ENCODE measurements at regions not wholly inside any gene's neighbourhood (a gene's known extent, or its start where the extent isn't known, plus 50 kb on each side); places are given as distances from the start of the nearest gene placed in this dataset.
A peak's percentile ranks its signal among the peaks of the same experiment; 100 is the strongest.
"Not testable (repeated sequence)": the region's sequence is repeated elsewhere in the genome, so short reads cannot be mapped to it uniquely, and the experiment has no call there.

GRCh38 chr1:146474216-146474615, 245.4 kb upstream of the NOTCH2NLA start:
- intact Hi-C loops (cut with DNase I); DNase-seq (ENCODE audit: low spot score); ATAC-seq: not testable (repeated sequence)

DNA sequence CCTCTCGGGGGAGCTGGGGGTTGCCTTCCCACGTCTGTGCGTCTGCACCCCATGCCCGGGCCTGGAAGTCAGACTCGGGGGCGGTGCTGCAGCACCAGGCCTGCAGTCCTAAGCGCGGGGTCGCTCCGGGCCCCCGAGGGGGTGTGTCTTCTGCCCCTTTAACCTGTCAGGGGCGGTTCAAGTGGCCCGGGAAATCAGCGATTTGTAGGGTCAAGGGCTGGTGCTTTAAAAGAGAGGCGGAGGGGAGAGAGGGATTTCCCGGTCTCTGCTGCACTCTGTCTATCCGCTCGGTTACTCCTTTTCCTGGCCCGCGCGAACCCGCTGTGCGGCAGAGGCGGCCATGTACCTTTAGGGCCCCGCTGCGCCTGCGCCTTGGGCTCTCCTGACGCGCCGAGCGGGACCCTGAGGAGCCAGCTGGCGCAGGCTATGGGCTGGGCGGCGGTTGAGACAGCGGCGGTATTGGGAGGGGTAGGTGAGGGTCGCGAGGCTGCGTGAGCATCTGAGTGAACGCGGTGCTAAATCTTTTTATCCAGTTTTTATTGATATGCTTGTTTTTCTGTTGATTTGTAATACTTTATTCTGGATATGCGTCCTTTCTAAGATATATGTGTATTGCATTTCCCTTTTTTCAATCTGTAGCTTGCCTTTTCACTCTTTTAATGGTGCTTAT, 243.5 kb upstream of the NOTCH2NLA start:
- intact Hi-C loops (cut with DNase I): not testable (repeated sequence)
- ATAC-seq (peak; percentile 98), DNase-seq (ENCODE audit: low spot score) (peak; percentile 86)

GRCh38 chr1:146459939-146460338, 231.1 kb upstream of the NOTCH2NLA start:
- ATAC-seq; DNase-seq (ENCODE audit: low spot score); intact Hi-C loops (cut with DNase I): not testable (repeated sequence)

GRCh38 chr1:146459308-146459707, 230.5 kb upstream of the NOTCH2NLA start:
- intact Hi-C loops (cut with DNase I); ATAC-seq; DNase-seq (ENCODE audit: low spot score): not testable (repeated sequence)

DNA sequence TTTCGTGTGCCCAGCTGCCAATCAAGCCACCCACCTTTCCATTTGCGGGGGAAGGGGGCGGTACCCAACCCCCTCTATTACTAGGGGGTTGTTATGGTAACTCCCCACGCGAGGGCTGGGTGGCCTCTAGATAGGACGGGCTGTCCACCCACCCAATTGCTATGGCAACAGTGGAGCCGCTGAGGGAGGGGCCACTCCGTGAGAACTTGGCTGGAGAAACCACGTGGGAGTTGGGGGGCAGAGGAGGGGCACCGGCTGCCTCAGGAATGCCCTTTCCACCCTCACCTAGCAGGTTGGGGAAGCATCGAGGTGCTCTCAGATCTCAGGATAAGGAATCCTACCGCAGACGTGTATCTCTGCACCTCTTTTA, 220.0 kb upstream of the NOTCH2NLA start:
- DNase-seq (ENCODE audit: low spot score); intact Hi-C loops (cut with DNase I); ATAC-seq: not testable (repeated sequence)

- ATAC-seq; intact Hi-C loops (cut with DNase I): not testable (repeated sequence)
- peak; percentile 75 for DNase-seq (ENCODE audit: low spot score)
Measured at GRCh38 chr1:146448212-146448876, 219.5 kb upstream of the NOTCH2NLA start.

- ATAC-seq; intact Hi-C loops (cut with DNase I): not testable (repeated sequence)
- peak; percentile 55 for DNase-seq (ENCODE audit: low spot score)
Measured at GRCh38 chr1:146443871-146444222, 215.0 kb upstream of the NOTCH2NLA start.

GRCh38 chr1:146443088-146443870, 214.5 kb upstream of the NOTCH2NLA start:
- ATAC-seq; intact Hi-C loops (cut with DNase I); DNase-seq (ENCODE audit: low spot score): not testable (repeated sequence)

DNA sequence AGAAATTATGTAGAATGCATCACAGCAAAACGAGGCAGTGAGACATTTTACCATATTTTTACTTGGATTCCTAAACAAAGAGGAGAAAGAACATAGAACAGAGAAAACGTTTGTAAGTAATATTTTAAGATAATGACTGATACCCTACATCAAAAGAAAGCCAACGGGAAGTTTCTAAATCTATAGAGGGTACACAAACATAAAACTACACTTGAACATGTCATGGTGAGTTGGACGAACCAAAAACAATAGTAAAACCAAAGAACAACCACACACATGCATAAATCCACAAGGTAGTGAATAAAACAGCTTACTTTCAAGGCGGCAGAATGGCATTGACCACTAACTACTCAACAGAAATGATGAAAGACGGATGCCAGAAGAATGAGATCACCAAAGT, 209.7 kb upstream of the NOTCH2NLA start:
- ATAC-seq; intact Hi-C loops (cut with DNase I); DNase-seq (ENCODE audit: low spot score): not testable (repeated sequence)

- DNase-seq (ENCODE audit: low spot score); intact Hi-C loops (cut with DNase I); ATAC-seq: not testable (repeated sequence)
Measured at GRCh38 chr1:146416642-146417041, 187.8 kb upstream of the NOTCH2NLA start.

GRCh38 chr1:146415017-146415416, 186.2 kb upstream of the NOTCH2NLA start:
- ATAC-seq; DNase-seq (ENCODE audit: low spot score); intact Hi-C loops (cut with DNase I): not testable (repeated sequence)

DNA sequence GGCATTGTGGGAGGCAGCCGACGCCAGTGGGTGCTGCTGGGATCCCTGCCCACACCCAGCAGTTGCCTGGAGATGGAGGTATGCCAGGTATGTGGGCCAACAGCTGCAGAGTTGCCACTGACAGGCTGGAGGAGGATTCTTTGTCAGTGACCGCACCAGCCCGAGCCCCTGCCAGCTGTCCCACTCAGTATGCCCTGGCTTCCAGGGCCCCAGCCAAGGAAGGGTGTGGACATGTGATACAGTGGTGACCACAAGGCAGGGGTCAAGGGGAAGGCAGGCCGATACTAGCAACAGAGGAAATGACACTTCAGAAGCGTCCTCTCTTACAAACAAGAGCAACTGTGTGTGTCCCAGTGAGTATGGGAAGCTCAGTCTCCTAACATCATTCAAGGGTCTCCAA, 185.1 kb upstream of the NOTCH2NLA start:
- intact Hi-C loops (cut with DNase I); ATAC-seq; DNase-seq (ENCODE audit: low spot score): not testable (repeated sequence)

GRCh38 chr1:146411923-146412322, 183.1 kb upstream of the NOTCH2NLA start:
- intact Hi-C loops (cut with DNase I); DNase-seq (ENCODE audit: low spot score); ATAC-seq: not testable (repeated sequence)

- ATAC-seq: peak; percentile 97
- DNase-seq (ENCODE audit: low spot score); intact Hi-C loops (cut with DNase I): not testable (repeated sequence)
Measured at GRCh38 chr1:146409817-146410441, 181.1 kb upstream of the NOTCH2NLA start.

DNA sequence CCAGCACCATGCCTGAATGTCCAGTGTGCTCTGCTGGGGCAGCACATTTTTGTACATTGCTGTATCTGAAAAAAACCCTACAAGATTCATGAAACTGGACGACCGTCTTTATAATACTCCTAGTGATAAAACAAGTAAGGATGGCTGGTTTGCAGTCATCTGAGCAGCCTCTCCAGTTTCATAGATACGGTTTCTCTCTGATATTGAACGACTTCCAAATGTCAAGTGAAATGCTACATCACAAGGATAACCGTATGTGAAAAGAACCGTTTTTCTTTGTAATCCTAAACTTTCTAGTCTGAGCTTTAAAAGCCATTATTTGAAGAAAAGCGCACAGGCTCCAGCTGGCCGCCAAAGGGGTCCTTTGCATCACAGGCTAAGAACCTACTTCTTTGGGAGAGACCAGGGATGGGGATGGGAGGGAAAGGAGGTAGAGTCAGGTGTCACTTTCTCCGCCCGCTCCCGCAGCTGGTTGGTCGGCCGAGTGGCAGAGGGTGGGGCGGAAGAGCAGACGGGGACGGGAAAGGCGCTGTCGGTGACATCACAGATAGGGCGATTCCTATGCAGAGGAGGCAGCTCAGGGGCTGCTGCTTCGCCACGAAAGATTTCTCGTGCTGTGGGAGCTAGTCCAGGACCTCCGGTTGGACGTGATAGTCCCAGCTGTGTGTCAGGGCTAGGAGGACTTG, 180.4 kb upstream of the NOTCH2NLA start:
- DNase-seq (ENCODE audit: low spot score); intact Hi-C loops (cut with DNase I): not testable (repeated sequence)
- peak; percentile 99 for ATAC-seq

- DNase-seq (ENCODE audit: low spot score); intact Hi-C loops (cut with DNase I): not testable (repeated sequence)
- ATAC-seq: peak; percentile 85
Measured at GRCh38 chr1:146401281-146401825, 172.5 kb upstream of the NOTCH2NLA start.

DNA sequence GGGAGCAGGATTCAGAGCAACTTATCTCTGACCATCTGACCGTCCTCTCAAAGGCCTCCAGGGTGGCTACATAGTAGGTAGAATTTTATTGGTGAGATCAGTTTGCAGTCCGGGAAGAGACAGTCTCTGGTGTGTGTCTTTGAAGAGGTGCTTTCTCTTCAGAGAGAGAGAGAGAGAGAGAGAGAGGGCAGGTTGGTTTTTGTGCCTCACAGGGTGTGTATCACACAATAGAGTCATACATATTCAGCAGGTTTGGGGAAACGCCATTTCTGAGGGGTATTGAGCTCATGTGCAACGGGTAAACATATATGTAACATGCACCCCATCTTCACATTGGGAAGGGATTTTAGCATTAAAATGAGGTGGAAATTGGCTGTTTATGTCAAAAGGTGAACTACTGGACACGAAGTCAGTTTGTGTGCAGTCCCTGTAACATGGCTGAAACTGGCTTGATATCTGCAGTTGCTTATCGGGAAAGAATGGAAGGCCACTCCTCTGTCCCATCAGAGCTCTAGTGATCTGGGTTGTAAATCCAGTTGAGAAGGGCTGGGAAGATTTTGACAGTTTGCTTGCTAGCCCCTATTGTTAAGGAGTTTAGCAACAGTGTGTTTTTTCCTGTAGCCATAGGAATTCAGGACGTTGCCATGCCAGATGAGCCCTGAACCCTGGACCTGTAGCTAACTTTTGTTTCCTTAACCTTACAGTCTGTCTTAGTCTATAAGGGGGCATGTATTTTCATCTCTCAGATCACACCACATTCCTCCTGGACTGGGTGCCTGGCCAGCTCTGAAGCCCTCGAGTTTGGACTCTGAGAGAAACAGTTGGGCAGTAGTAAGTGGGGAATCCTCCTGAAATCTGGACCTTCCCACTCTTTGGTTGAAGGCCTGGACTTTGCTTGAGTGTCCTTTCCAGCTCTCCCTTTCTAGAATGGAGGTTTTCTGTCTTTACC, 171.6 kb upstream of the NOTCH2NLA start:
- intact Hi-C loops (cut with DNase I); ATAC-seq: not testable (repeated sequence)

More for the DNA sequence above, 171.6 kb upstream of the NOTCH2NLA start:
- DNase-seq (ENCODE audit: low spot score): not testable (repeated sequence)

All from sciatic nerve (tissue), 2 donors.